ENCODE measurements at regions not wholly inside any gene's neighbourhood (a gene's known extent, or its start where the extent isn't known, plus 50 kb on each side); places are given as distances from the start of the nearest gene placed in this dataset.
"Not testable (repeated sequence)": the region's sequence is repeated elsewhere in the genome, so short reads cannot be mapped to it uniquely, and the experiment has no call there.

GRCh38 chr4:62510228-62510627, 1310.1 kb downstream of the ADGRL3 start:
- no peaks in the 10 kb centered on the region for H3K27me3 ChIP-seq (replicated peaks in 1 of 7)
- WGBS, 5 donors = 87 to 93% (median 91%) methylated on average over 13 of the region's 13 CpGs
- intact Hi-C loops (cut with DNase I; ENCODE audit: low total_unique reads) = no loop called here
- no peaks in the 10 kb centered on the region for H3K4me1 ChIP-seq
- H3K4me3 ChIP-seq = no peak overlapping the region
- TF ChIP-seq, protein P1, sequence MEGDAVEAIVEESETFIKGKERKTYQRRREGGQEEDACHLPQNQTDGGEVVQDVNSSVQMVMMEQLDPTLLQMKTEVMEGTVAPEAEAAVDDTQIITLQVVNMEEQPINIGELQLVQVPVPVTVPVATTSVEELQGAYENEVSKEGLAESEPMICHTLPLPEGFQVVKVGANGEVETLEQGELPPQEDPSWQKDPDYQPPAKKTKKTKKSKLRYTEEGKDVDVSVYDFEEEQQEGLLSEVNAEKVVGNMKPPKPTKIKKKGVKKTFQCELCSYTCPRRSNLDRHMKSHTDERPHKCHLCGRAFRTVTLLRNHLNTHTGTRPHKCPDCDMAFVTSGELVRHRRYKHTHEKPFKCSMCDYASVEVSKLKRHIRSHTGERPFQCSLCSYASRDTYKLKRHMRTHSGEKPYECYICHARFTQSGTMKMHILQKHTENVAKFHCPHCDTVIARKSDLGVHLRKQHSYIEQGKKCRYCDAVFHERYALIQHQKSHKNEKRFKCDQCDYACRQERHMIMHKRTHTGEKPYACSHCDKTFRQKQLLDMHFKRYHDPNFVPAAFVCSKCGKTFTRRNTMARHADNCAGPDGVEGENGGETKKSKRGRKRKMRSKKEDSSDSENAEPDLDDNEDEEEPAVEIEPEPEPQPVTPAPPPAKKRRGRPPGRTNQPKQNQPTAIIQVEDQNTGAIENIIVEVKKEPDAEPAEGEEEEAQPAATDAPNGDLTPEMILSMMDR (IDR thresholded peaks at IDR 0.05 in 8 of 11, conservative IDR thresholded peaks at IDR 0.05 in 3 of 11) = no peak
- TF ChIP-seq POLR2A (IDR thresholded peaks at IDR 0.05) (no peak), POLR2AphosphoS5 (IDR thresholded peaks at IDR 0.05) (no peak)
- H3K27ac ChIP-seq = no peak overlapping the region
- no peak for DNase-seq
- H3K9me3 ChIP-seq = peaks cover 0 to 8% (median 0%) of the 10 kb centered on the region in 8 donors
- no peaks in the 10 kb centered on the region for H3K36me3 ChIP-seq

DNA sequence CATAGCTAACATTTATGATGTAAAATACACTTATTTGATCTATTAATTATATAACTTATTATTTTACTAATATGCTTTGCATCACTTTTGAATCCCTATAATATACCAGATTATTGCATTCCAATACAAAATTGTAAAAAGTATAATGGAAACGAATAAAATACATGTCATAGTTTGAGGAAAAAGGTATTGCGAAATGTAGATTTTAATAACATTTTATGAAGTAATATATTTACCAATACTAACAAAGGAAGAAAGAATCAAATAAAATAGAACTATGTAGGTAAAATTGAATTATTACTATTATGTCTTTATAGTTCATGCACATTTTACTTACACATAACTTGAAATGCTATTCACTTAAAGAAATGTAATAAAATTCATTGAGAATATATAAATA, 1300.2 kb downstream of the ADGRL3 start:
- H3K27me3 ChIP-seq (replicated peaks in 1 of 7) = no peaks in the 10 kb centered on the region
- intact Hi-C loops (cut with DNase I; ENCODE audit: low total_unique reads) = no loop called here
- no peak for DNase-seq
- 81 to 89% (median 82%) methylated on average over 2 of the region's 2 CpGs for WGBS, 5 donors
- no peak overlapping the region for H3K27ac ChIP-seq
- no peaks in the 10 kb centered on the region for H3K9me3 ChIP-seq
- H3K4me3 ChIP-seq = no peak overlapping the region
- H3K36me3 ChIP-seq = no peaks in the 10 kb centered on the region
- no peaks in the 10 kb centered on the region for H3K4me1 ChIP-seq
- TF ChIP-seq POLR2AphosphoS5 (IDR thresholded peaks at IDR 0.05) = no peak
- TF ChIP-seq, protein P1 (IDR thresholded peaks at IDR 0.05 in 8 of 11, conservative IDR thresholded peaks at IDR 0.05 in 3 of 11) = no peak
- no peak for TF ChIP-seq POLR2A (IDR thresholded peaks at IDR 0.05)

- H3K9me3 ChIP-seq = peaks cover 0 to 28% (median 4%) of the 10 kb centered on the region in 8 donors
- TF ChIP-seq, protein P1 (IDR thresholded peaks at IDR 0.05 in 8 of 11, conservative IDR thresholded peaks at IDR 0.05 in 3 of 11) = no peak
- TF ChIP-seq POLR2AphosphoS5 (IDR thresholded peaks at IDR 0.05) (no peak), POLR2A (IDR thresholded peaks at IDR 0.05) (no peak)
These were observed 1294.9 kb downstream of the ADGRL3 start for GRCh38 chr4:62495032-62495431.

DNA sequence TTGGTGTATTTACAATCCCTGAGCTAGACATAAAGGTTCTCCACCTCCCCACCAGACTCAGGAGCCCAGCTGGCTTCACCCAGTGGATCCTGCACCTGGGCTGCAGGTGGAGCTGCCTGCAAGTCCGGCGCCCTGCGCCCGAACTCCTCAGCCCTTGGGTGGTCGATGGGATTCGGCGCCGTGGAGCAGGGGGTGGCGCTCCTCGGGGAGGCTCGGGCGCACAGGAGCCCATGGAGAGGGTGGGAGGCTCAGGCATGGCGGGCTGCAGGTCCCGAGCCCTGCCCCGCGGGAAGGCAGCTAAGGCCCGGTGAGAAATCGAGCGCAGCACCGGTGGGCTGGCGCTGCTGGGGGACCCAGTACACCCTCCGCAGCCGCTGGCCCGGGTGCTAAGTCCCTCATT, 1291.6 kb downstream of the ADGRL3 start:
- H3K36me3 ChIP-seq; H3K27ac ChIP-seq; intact Hi-C loops (cut with DNase I; ENCODE audit: low total_unique reads); H3K4me3 ChIP-seq; DNase-seq; H3K27me3 ChIP-seq (replicated peaks in 1 of 7); H3K4me1 ChIP-seq: not testable (repeated sequence)
- 90 to 100% (median 93%) methylated on average over 4 to 24 of the region's 24 CpGs for WGBS, 5 donors
- H3K9me3 ChIP-seq = peaks cover 0 to 31% (median 5%) of the 10 kb centered on the region in 8 donors

More at GRCh38 chr4:62495032-62495431, 1294.9 kb downstream of the ADGRL3 start:
- H3K4me1 ChIP-seq = no peaks in the 10 kb centered on the region
- no peaks in the 10 kb centered on the region for H3K27me3 ChIP-seq (replicated peaks in 1 of 7)
- intact Hi-C loops (cut with DNase I; ENCODE audit: low total_unique reads) = no loop called here
- no peak overlapping the region for H3K4me3 ChIP-seq
- H3K27ac ChIP-seq = no peak overlapping the region
- DNase-seq = no peak
- H3K36me3 ChIP-seq = no peaks in the 10 kb centered on the region

DNA sequence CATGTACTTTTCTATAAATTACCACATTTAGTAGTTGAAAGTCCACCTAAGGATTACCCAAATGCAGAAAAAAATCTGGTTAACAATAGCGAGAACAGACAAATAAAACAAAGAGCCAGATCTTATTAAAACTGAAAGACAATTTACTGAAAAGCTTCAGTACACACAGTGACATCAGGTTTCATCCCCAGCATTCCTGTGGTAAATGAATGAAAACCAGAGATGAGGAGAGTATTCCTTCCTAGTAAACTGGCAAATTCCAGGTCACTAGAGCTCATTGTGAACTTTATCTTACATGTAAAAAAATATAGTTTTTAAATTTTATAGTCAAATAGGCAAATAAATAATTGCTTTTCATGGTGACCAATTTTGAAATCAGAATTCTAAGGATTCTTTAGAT, 1290.5 kb downstream of the ADGRL3 start:
- intact Hi-C loops (cut with DNase I; ENCODE audit: low total_unique reads) = no loop called here
- H3K36me3 ChIP-seq = no peaks in the 10 kb centered on the region
- H3K27me3 ChIP-seq (replicated peaks in 1 of 7) = no peaks in the 10 kb centered on the region
- TF ChIP-seq, protein P1 (IDR thresholded peaks at IDR 0.05 in 8 of 11, conservative IDR thresholded peaks at IDR 0.05 in 3 of 11) = no peak
- no peak for TF ChIP-seq POLR2A (IDR thresholded peaks at IDR 0.05)
- TF ChIP-seq POLR2AphosphoS5 (IDR thresholded peaks at IDR 0.05) = no peak
- no peaks in the 10 kb centered on the region for H3K4me1 ChIP-seq
- H3K4me3 ChIP-seq = no peak overlapping the region
- 70 to 98% (median 92%) methylated on average over 1 of the region's 1 CpG for WGBS, 5 donors
- peaks cover 0 to 31% (median 5%) of the 10 kb centered on the region in 8 donors for H3K9me3 ChIP-seq
- DNase-seq = no peak
- no peak overlapping the region for H3K27ac ChIP-seq
